ENCODE measurements at regions not wholly inside any gene's neighbourhood (a gene's known extent, or its start where the extent isn't known, plus 50 kb on each side); places are given as distances from the start of the nearest gene placed in this dataset.

- TF ChIP-seq MAX (IDR thresholded peaks at IDR 0.05) (no peak), EZH2phosphoT487 (IDR thresholded peaks at IDR 0.05; ENCODE audit: borderline replicate concordance) (no peak)
Observed at GRCh38 chr12:43213608-43214007, 338.4 kb downstream of the ADAMTS20 start (continued).

GRCh38 chr12:43210485-43211192 is 341.4 kb downstream of the ADAMTS20 start:
- Histone ChIP-seq H3K79me2 (ENCODE audit: insufficient read depth, low read length) (no peaks in the 10 kb centered on the region), H3K4me1 (ENCODE audit: control insufficient read depth in 1 of 2, insufficient read depth in 2 of 2, low read length in 2 of 2) (no peaks in the 10 kb centered on the region), H3K9me3 (ENCODE audit: control insufficient read depth in 1 of 2, insufficient read depth in 1 of 2, low read depth in 1 of 2, low read length in 2 of 2) (no peaks in the 10 kb centered on the region), H3K9me2 (ENCODE audit: insufficient read depth) (no peaks in the 10 kb centered on the region), H3K27ac (ENCODE audit: low read depth, low read length) (no peak overlapping the region), H3K36me3 (ENCODE audit: control insufficient read depth in 1 of 2, insufficient read depth in 2 of 2, low read length in 2 of 2) (no peaks in the 10 kb centered on the region), H3K27me3 (ENCODE audit: insufficient read depth, low read length) (no peaks in the 10 kb centered on the region), H3K4me3 (replicated peaks in 1 of 2; ENCODE audit: low read depth in 1 of 2, low read length in 2 of 2) (no peak overlapping the region), H2AFZ (ENCODE audit: low read depth, low read length, poor library complexity, severe bottlenecking) (no peak overlapping the region), H3K9ac (ENCODE audit: low read length) (no peak overlapping the region), H4K20me1 (ENCODE audit: insufficient read depth) (no peaks in the 10 kb centered on the region), H3K4me2 (ENCODE audit: low read length) (no peak overlapping the region)
- TF ChIP-seq EZH2phosphoT487 (IDR thresholded peaks at IDR 0.05; ENCODE audit: borderline replicate concordance) (no peak), MAX (IDR thresholded peaks at IDR 0.05) (no peak), JUND (IDR thresholded peaks at IDR 0.05) (no peak), EZH2 (IDR thresholded peaks at IDR 0.05) (no peak), CTCF (IDR thresholded peaks at IDR 0.05 in 2 of 3, conservative IDR thresholded peaks at IDR 0.05 in 1 of 3; ENCODE audit: borderline replicate concordance in 1 of 3, insufficient read depth in 1 of 3, low read depth in 2 of 3, low read length in 2 of 3) (no peak), CBX3 (IDR thresholded peaks at IDR 0.05; ENCODE audit: low read depth) (no peak)
- intact Hi-C loops (cut with micrococcal nuclease): no loop called here
- no peak for DNase-seq (ENCODE audit: low read depth, low spot score)
- no TSS peak for BruUV-seq (replicated peaks)
- CTCF ChIA-PET: no interaction called here
- RAD21 ChIA-PET (ENCODE audit: low non-redundant PET in 1 of 2, low total read pairs in 2 of 2, uncharacterized antibody in 2 of 2, unreplicated experiment in 2 of 2): no interaction called here
- no peak for ATAC-seq
- POLR2A ChIA-PET: no interaction called here
